NCI-H1048 (cell line): ENCODE measurements at regions not wholly inside any gene's neighbourhood (a gene's known extent, or its start where the extent isn't known, plus 50 kb on each side); places are given as distances from the start of the nearest gene placed in this dataset.

Experiments used
- DNase-seq: peaks from one replicate; lab custom pipeline; 2025; lab: John Stamatoyannopoulos, UW

DNA sequence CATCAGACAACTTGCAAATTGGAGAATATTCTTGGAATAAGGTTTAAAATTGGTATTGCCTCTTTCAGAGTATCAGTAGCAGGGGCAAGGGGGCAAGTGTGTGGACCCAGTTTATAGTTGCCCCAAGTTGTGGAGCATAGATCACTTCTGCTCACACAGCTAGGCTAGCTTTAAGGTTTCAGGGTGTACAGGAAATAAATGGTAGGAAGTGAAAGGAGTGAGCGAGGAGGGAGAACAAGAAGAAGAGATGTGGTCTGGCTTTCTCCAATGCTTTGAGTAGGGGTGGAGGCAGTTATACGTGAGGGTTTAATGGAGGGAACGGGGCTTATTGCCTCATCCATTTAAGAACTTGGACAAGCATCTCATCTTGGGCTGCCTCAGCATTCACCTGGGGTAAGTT is 290.0 kb upstream of the CFAP20DC start:
- no peak for DNase-seq

DNA sequence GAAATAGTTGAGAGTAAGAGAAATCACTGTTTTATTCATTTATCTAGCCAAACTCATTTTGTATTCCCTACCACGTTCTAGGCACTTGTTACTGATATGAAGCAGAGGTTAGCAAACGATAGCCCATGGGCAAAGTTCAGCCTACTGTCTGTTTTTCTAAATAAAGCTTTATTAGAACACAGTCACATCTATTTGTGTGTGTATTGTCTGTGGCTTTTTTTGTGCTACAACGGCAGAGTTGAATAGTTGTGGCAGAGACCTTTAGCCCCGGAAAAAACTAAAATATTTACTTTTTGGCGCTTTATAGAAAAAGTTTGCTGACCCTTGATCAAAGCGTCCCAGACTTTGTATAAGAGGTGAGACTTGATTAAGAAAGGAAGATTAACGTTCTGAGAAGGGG is 289.1 kb upstream of the CFAP20DC start:
- DNase-seq: no peak

DNA sequence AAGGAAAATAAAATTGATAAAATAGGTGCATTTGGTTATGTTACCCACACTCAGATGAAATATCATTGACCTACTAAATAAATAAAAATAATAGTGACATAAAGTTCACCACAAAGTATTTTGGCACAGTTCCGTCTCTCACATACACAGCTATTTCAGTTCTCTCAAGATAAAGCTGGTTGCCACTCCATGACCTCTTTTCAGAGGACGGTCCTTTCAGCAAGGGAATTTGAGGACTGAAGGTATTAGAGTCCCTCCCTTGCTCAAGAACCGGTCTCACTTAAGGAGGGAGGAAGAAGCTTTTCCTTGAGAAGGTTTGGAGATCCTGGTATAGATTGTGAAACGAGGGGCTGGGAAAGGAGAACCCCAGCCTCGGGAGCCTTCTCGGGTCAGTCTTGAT is 285.5 kb upstream of the CFAP20DC start:
- DNase-seq: no peak

DNA sequence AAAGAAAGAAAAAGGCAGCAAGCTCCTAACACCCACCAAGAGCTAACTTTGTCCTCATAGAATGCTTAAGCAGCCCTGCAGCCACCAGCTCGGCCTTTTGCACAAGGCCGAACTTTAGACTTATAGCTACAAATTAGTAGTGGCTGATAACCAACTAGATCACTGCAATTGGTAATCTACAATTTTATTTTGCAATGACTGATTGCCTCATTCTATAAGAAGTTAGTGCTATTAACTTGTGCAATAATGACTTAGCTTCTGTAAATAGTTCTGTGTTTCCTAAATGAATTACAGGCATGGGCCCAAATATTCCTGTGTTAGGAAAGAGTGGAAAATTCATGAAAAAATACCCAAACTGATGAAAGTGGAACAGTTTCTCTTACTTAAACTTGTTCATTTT is 284.8 kb upstream of the CFAP20DC start:
- no peak for DNase-seq

DNA sequence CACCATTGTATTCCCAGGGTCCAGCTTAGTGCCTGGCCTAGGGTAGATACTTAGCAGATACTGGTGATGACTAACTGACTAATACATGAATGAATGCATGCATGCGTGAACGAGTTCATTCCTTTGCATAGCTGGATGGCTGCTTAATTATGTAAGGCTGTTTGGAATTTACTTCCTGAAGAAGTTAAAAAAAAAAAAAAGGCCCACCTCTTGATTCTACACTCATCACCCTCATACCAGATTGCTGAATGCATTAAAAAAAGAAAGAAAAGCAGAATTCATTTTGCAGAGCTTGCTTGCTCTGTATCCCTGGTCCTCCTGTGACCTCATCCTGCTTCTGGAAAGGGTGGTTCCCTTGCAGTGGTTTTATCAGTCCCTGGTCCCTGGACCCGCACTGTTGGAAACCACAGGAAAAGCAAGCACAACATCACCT is 277.6 kb upstream of the CFAP20DC start:
- no peak for DNase-seq

DNA sequence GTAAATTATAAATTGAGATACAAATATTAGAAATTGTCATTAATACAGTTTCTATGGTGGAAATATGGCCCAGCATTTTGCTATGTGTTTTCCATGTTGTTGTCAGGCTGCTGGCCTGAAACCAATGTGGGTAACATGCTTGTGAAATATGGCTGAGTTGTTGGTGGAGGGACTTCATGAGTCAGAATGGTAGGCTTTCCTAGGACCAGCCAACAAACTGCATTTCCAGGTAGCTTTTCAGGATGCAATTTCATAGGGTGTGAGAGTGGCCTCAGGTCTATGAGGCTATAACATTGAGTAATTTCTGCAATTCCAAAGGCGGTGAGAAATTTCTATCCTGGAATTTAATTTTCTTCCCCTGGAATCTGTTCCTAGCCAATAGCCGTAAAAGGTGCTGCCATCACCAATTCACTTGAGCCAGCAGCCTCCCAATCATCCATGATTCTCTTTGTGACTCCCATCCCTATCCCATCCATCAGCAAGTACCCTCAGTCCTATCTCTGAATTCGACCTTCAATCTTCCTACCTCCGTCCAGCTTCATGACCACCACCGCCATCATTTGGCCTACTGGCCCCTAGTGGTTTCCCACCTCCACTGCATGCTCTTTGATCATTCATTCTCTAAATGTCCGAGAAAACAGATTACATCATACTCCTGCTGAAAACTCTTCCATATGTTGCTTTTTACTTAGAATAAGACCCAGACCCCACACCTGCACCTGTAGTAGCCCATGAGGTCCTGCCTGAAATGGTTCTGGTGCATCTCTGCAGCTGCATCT is 276.6 kb upstream of the CFAP20DC start:
- DNase-seq: no peak

DNA sequence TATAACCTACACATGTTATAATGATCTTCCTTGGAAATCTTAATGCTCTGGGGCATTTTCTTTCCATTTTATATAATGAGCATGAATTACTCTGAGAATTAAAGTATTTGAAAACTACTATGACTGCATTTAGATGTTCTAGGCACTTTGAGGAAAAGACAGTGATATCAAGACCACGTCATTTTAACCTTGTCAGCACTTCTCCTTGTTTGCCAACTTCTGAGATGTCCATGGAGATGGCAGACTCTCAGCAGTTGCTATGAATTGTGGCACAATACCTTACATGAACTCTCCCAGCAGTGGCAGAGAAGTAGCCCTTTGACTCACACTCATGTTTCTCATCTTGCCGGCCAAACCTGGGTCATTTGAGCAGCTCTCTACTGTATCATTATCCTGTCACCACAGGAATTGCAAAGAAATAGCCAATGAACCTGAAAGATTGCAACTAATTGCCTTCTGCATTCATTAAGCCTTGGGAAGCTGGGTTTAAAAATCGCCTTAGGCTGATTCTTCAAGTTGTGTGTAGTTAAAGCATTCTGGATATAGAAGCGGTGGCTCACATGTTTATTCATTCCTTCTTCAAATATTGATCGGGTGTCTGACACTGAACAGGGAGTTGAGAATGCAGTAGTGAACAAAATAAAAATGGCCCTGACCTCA is 272.2 kb upstream of the CFAP20DC start:
- no peak for DNase-seq

DNA sequence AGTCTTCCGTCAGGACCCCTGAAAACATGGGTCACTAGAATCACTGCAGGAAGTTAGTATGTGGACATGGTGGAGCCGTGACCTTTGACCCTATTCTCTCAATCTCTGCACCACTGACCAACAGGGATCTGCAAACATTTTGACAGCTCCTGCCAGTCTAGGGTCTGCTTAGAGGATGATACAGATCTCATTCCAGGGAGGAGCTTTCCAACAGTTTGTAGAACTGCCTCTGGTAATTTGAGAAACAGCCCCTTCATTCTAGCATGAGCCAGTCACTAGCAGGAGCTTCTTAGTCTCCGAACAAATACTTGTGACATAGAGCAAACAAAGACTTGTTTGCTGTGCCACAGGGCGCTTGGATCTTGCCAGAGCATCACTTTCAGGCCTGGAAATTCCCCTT is 270.3 kb upstream of the CFAP20DC start:
- DNase-seq: no peak

DNA sequence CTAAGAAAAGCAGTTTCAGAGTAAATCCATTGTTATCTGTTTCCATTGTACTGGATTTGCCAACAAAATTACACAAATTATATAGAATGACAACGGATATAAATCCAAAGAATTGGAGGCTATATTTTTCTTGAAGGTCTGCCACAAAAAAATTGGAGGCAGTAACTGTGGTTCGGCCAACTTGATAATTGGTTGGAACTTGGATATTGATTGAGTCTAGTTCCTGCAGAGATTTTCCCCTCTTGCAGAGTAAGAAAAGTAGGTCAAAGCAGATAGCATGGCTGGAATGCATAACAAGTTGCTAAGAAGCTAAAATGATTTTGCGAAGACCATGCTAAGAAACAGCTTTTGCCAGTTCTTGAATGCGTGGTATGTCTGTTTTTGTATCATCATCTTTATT is 269.6 kb upstream of the CFAP20DC start:
- DNase-seq: no peak

DNA sequence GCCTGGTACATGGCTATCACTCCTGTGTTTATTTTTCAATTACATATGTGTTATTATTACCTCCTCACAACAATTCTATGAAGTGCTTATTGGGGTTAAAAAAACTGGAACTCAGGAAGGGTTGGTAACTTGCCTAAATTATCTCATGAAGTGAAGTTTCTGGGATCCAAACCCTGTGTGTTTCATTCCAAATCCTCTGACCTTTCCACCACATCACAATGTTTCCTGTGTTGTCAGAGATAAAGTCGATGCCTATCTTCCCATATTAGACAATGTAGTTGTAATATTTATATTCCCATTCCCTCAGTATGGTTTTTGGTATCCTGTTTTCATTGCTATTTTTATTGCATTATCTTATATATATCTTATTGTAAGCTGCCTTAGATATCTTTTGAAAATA is 269.1 kb upstream of the CFAP20DC start:
- no peak for DNase-seq

DNA sequence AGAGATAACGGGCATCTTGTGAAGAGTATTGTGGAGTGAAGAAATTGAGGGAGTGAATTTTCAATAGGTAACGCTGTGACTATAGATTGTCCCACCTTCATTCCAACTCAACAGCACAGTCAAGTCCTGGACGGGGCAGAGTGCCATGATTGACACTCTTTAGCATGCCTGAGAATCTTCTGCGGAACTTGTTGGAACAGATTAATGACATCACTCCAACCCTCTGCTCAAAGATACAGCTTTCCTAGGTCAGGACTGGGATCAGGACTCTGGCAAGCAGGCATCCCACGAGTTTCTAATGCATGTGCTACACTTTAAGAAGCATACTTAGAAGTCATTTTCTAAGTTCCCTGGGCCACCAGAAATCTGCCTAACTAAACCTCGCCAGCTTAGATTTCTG is 267.6 kb upstream of the CFAP20DC start:
- no peak for DNase-seq

DNA sequence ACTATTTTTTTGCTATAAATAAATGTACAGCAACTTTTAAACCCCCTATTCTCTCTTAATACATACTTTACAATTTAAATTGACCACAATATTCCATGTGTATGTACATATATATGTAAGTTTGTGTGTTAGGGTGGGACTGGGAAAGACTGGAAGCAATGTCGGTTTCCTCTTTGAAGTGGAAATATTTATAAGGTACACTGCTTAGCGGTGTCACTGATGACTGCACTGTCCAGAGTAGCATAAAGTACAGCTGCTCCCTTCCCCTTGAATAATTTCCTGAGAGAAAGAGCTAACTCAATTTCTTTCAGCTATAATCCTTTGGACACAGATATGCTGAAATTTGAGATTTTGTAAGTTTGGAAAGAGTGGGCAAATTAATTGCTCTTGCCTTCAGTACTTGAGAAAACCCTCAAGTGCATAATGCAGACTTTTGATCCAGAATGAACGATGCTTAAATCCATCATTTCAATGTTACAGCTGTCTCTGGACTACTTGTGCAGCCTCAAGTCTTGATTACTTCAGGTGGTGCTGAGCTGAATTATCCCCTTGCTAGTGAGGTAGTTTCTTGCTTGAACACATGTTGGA is 267.0 kb upstream of the CFAP20DC start:
- no peak for DNase-seq

DNA sequence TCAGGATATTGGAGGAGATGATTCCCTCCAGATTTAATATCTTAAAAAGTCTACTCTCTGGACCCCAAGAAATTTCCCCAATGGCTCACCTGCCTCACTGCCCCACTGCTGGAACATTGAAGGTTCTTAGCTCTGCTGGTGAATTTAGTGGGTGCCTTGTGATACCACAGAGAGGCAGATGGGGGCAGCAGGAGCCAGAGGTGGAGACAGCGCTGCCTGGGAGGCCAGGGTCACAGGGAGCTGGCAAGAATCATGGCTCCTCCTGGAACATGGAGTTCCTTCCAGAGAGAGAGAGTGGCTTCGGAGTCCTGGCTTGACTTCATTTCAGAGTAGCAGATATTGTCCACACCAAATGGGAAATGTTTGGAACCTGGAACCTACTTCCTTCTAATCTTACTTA is 263.5 kb upstream of the CFAP20DC start:
- DNase-seq: no peak

DNA sequence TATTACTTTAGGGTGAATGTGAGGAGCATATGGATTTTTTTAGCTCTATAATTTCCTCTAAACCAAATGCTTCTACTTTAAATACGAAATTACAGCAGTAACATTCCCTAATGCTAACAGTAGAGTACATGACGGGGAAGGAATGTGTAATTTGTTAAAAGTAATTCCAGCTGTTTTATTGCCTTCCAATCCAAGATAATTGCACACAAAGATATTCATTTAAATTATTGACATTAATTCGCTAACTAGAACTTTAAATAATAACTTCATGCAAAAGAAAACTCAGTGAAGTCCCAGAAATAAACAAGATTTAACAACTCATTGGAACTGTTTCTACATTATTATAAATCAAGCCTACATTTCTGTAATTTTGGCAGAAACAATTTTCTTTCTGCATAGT is 261.4 kb upstream of the CFAP20DC start:
- DNase-seq: no peak

DNA sequence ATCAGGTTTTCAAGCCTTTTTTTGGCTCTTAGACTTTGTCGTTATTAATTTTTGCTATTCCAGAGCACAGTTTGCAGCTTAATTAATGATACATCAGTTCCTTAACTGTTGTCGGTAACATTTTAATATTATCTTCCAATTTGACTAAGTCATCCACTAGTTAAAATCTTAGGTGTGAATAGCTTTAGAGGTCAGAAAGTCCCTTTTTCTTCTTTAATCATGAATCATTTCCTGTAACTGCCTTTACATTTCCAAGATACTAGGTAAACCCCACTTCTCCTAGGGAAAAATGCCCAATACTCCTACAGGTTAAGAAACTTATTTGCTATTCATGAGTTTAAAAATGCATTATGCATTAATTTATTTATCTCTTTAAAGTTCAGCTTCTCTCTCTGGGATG is 260.9 kb upstream of the CFAP20DC start:
- DNase-seq: no peak

DNA sequence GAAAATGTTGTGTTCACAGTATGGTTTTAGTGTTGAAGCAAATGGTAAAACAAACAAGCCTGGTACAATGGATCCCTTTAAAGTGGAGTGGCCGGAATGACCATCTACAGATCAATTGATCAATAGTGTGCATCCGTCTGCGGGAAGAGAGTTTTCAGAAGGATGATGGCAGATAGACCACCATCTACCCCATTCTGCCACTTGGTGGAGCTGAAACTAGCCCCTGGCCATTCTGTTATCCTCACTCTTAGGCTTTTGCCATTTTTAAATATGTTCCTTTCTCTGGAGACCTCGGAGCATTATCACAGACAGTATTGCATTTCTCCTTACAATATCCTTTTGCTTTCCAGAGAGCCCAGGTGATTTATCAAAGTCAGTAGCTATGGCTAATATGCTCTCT is 258.9 kb upstream of the CFAP20DC start:
- no peak for DNase-seq

DNA sequence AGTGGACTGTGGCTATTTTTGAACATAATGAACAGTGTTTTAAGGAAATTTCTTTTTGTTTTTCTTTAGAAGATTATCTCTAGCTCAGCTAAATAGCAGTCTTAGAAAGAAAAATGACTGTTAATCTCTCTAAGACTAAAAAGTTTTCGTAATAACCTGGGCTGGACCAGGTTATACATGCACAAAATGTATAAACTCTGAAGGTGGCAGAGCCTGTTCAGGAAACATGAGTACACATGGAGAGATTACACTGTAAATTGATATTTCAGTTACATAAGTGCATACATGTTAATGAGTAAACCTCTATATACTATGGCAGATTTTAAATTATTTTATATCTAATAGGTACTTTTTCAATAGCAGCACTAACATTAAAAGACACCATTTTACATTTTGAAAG is 258.2 kb upstream of the CFAP20DC start:
- no peak for DNase-seq

DNA sequence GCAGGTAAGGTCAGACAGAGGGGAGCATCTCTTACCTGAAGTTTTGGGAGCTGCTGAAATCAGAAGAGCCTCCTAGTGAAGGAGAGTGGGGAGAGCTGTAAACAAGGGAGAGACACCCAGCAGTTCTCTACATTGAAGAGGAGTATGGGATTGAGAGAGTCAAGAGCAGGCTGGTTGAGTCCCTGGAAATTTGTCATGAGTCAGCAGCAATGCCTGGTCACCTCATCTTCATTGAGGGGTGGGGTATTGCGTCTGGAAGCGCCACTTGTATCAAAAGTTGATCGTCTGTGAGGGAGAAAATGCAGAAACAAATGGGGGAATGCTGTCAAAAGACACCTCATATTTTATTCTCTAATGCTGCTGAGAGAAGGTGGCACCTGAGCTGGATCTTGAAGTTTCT is 256.6 kb upstream of the CFAP20DC start:
- no peak for DNase-seq

DNA sequence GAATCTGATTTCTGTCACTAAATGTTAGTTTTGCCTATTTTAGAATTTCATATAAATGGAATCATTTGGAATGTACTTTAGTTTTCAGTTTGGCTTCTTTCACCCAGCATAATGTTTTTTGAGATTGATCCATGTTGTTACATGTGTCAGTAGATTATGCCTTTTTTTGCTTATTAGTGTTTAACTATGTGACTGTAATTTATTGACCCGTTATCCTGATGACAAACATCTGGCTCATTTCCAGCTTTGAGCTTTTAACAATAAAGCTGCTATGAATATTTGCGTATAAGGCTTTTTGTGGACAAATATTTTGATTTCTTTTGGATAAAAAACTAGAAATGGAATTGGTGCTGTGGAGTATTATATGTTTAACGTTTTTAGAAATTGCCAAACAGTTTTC is 254.5 kb upstream of the CFAP20DC start:
- no peak for DNase-seq

DNA sequence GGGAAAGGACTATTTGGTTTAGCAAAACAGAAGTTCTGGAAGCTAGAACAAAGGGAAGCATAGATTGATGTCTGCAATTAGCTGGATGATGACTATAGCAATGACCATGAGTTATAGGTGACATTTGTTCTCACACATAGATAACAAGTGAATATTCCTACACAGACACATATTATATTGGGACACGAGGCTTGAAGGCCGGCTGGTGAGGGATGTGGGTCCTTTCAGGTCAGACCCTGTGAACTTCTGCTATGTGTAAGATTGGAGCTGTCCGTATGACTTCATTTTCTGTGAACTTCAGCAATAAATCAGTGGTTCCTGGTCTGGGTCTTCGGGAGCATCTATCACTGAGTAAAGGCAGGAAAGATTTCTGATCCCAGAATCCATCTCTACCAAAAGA is 253.6 kb upstream of the CFAP20DC start:
- no peak for DNase-seq

DNA sequence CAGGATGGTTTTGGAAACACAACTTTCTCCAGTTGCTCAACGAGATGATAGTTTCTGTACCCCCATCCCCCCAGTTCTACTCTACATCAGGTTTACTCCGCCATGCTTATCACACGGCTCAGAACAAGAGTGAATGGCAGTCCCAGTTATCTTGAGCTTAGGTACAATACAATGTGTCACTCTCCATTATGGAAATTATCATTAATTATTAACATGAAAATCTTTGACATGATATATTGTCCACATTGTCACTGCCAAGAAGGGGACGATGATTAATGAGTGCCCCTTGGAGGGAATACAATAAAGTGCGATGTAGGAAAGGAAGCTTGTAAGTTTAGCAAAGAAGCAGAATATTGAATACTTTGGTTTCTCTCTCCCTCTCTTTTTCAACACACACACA is 252.6 kb upstream of the CFAP20DC start:
- no peak for DNase-seq

DNA sequence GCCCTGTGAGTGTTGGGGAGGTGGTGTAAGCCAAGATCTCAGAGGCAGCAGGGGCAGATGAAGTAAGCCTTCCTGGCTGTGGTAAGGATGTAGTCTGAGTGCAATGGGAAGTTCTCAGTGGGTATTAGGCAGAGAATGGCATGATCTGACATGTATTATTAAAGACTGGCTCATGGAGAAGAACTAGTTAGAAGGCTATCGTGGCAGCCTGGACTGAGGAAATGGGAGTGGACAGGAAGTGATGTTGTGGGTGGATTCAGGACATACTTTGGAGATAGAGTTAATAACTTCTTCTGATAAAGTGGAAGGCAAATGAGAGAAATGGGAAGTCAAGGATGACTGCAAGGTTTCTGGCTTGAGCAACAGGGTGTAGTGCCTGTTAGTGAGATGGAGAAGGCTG is 250.9 kb upstream of the CFAP20DC start:
- DNase-seq: no peak

DNA sequence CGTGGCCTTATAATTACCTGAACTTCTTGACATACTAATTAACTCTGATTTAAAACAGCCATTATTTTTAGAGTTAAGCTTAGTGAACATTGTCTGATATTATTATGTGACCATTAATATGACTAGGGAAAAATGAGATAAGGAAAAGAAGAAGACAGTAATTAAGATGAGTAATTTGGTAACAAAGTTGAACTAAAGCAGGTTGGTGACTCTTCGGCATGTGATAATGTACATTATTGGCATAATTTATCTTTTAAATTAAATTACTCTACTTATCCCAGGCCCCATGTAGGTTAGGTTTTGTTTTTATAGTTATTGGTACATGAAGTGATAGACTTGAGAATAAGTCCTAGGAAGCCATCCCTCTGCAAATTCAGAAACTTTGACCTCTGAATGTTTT is 249.7 kb upstream of the CFAP20DC start:
- no peak for DNase-seq

DNA sequence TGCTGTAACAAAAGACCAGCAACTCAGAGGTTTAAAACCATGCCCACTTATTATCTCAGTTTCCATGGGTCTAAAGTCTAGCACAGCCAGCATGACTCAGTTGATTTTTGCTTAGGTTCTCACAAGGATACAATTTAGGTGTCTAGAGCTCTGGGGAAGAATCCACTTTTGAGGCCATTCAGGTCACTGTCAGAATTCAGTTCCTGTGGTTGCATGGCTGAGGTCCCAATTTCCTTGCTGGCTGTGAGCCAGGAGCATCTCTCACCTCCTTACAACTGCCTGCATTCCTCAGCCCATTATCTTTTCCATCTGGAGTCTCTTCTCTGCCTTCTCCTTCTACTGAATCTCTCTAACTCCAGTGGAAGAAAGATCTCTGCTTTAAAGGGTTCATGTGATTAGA is 240.5 kb upstream of the CFAP20DC start:
- DNase-seq: no peak
